HEK293T (cell line): ENCODE measurements at regions not wholly inside any gene's neighbourhood (a gene's known extent, or its start where the extent isn't known, plus 50 kb on each side); places are given as distances from the start of the nearest gene placed in this dataset.

Experiments used
- CTCF ChIA-PET: fragments of 350-600 bp; formaldehyde crosslinking; extraction: SDS; loops from one replicate; lab custom pipeline; 2021; ENCODE audit warnings: antibody characterized with exemption, inconsistent platforms; lab: Yijun Ruan, JAX
- POLR2A ChIA-PET: fragments of 350-600 bp; formaldehyde crosslinking; extraction: SDS; loops from one replicate; lab custom pipeline; 2020; ENCODE audit warnings: antibody characterized with exemption, inconsistent platforms; lab: Yijun Ruan, JAX
- DNase-seq: peaks from one replicate; pipeline ENCODE4 v3.0.0; 2012; ENCODE audit warnings: mixed read lengths; ENCODE audit errors: extremely low spot score
- ARNT ChIP-seq: fragments of 450-650 bp; IDR thresholded peaks from 2 replicates; pipeline ENCODE4 v1.6.1; 2017; ENCODE audit warnings: mild to moderate bottlenecking
- BHLHE40 ChIP-seq: fragments of 450-650 bp; IDR thresholded peaks from 2 replicates; pipeline ENCODE4 v1.6.1; 2016; ENCODE audit warnings: mild to moderate bottlenecking, moderate library complexity, borderline replicate concordance
- CTBP1 ChIP-seq: fragments of 450-650 bp; IDR thresholded peaks from 2 replicates; pipeline ENCODE4 v1.6.1; 2016; ENCODE audit warnings: borderline replicate concordance
- ELF4 ChIP-seq: fragments of 450-650 bp; IDR thresholded peaks from 2 replicates; pipeline ENCODE4 v1.6.1; 2017; ENCODE audit warnings: antibody characterized with exemption
- FOXA1 ChIP-seq: fragments of 450-650 bp; IDR thresholded peaks from 2 replicates; pipeline ENCODE4 v1.6.1; 2016; ENCODE audit warnings: mild to moderate bottlenecking
- FOXK2 ChIP-seq: fragments of 450-650 bp; IDR thresholded peaks from 2 replicates; pipeline ENCODE4 v1.6.1; 2016; ENCODE audit warnings: mild to moderate bottlenecking
- FOXM1 ChIP-seq: fragments of 450-650 bp; IDR thresholded peaks from 2 replicates; pipeline ENCODE4 v1.6.1; 2017; ENCODE audit warnings: mild to moderate bottlenecking, borderline replicate concordance
- HDGF ChIP-seq: fragments of 450-650 bp; IDR thresholded peaks from 2 replicates; pipeline ENCODE4 v1.6.1; 2017; ENCODE audit warnings: antibody characterized with exemption, borderline replicate concordance
- L3MBTL2 ChIP-seq: fragments of 450-650 bp; conservative IDR thresholded peaks from 2 replicates; pipeline ENCODE4 v1.6.1; 2016; ENCODE audit warnings: mild to moderate bottlenecking
- LEF1 ChIP-seq: fragments of 450-650 bp; IDR thresholded peaks from 2 replicates; pipeline ENCODE4 v1.6.1; 2017; ENCODE audit warnings: mild to moderate bottlenecking, borderline replicate concordance
- NFRKB ChIP-seq: fragments of 450-650 bp; IDR thresholded peaks from 2 replicates; pipeline ENCODE4 v1.6.1; 2016; ENCODE audit warnings: mild to moderate bottlenecking, moderate library complexity
- PKNOX1 ChIP-seq: fragments of 450-650 bp; IDR thresholded peaks from 2 replicates; pipeline ENCODE4 v1.6.1; 2016
- SP1 ChIP-seq: fragments of 450-650 bp; IDR thresholded peaks from 2 replicates; pipeline ENCODE4 v1.6.1; 2017
- SUZ12 ChIP-seq: fragments of 450-650 bp; IDR thresholded peaks from 2 replicates; pipeline ENCODE4 v1.6.1; 2016; ENCODE audit warnings: mild to moderate bottlenecking
- TARDBP ChIP-seq: fragments of 450-650 bp; IDR thresholded peaks from 2 replicates; pipeline ENCODE4 v1.6.1; 2016
- ZNF384 ChIP-seq: fragments of 450-650 bp; IDR thresholded peaks from 2 replicates; pipeline ENCODE4 v1.6.1; 2016

- CTCF ChIA-PET, result no interaction called here
- POLR2A ChIA-PET, result no interaction called here
Observed at GRCh38 chr1:90142697-90143096, 147.8 kb downstream of the ZNF326 start.

GRCh38 chr1:90139837-90140236 is 144.9 kb downstream of the ZNF326 start:
- TF ChIP-seq ZNF384, result no peak
- TF ChIP-seq ARNT, result no peak
- no peak for TF ChIP-seq FOXA1
- no peak for TF ChIP-seq ELF4
- no peak for TF ChIP-seq L3MBTL2
- no peak for TF ChIP-seq NFRKB
- TF ChIP-seq SP1, result no peak
- no peak for TF ChIP-seq LEF1
- no peak for TF ChIP-seq CTBP1
- no peak for TF ChIP-seq SUZ12
- POLR2A ChIA-PET, result no interaction called here
- no peak for DNase-seq
- CTCF ChIA-PET, result no interaction called here

More at GRCh38 chr1:90142697-90143096, 147.8 kb downstream of the ZNF326 start:
- no peak for DNase-seq
- TF ChIP-seq L3MBTL2 (no peak), ELF4 (no peak), FOXM1 (no peak), CTBP1 (no peak)

GRCh38 chr1:90135286-90135685 is 140.4 kb downstream of the ZNF326 start:
- CTCF ChIA-PET, result no interaction called here

GRCh38 chr1:90134175-90134955 is 139.5 kb downstream of the ZNF326 start:
- DNase-seq, result no peak
- TF ChIP-seq NFRKB (no peak), LEF1 (no peak), PKNOX1 (no peak), SP1 (no peak), ZNF384 (no peak), HDGF (no peak), CTBP1 (no peak), FOXA1 (no peak), TARDBP (no peak), ELF4 (no peak), BHLHE40 (no peak)
- POLR2A ChIA-PET, result no interaction called here
- CTCF ChIA-PET, result interaction anchor here (0.6 to 2.8 kb wide), 5 partner anchors 88 to 1032 kb away, joined by 3 to 10 read pairs (median 4); no protein-coding TSS in a partner anchor

More at GRCh38 chr1:90135286-90135685, 140.4 kb downstream of the ZNF326 start:
- DNase-seq, result no peak
- POLR2A ChIA-PET, result no interaction called here
- TF ChIP-seq PKNOX1 (no peak), SUZ12 (no peak), TARDBP (no peak), ARNT (no peak), NFRKB (no peak)

GRCh38 chr1:90133133-90133532 is 138.2 kb downstream of the ZNF326 start:
- DNase-seq, result peak; percentile 55
- ChIA-PET CTCF (interaction anchor here (0.7 to 2.8 kb wide), 8 partner anchors 9 to 1033 kb away, joined by 3 to 10 read pairs (median 4); no protein-coding TSS in a partner anchor), POLR2A (no interaction called here)
- TF ChIP-seq PKNOX1 (peak; percentile 23; the same call in 1 of the 2 replicates), SUZ12 (no peak)

GRCh38 chr1:90132306-90132705 is 137.4 kb downstream of the ZNF326 start:
- ChIA-PET CTCF (interaction anchor here (0.7 to 2.8 kb wide), 7 partner anchors 8 to 589 kb away, joined by 3 to 10 read pairs (median 3); no protein-coding TSS in a partner anchor), POLR2A (no interaction called here)
- no peak for DNase-seq
- TF ChIP-seq PKNOX1 (no peak), TARDBP (no peak), ZNF384 (no peak), SP1 (no peak), NFRKB (no peak), CTBP1 (no peak), HDGF (no peak), ARNT (no peak), FOXK2 (no peak), SUZ12 (no peak), L3MBTL2 (no peak), BHLHE40 (no peak), ELF4 (no peak)
